GM18511 (cell line): ENCODE measurements at regions not wholly inside any gene's neighbourhood (a gene's known extent, or its start where the extent isn't known, plus 50 kb on each side); places are given as distances from the start of the nearest gene placed in this dataset.
A peak's percentile ranks its signal among the peaks of the same experiment; 100 is the strongest.
"Not testable (repeated sequence)": the region's sequence is repeated elsewhere in the genome, so short reads cannot be mapped to it uniquely, and the experiment has no call there.

Experiments
- ATAC-seq: cut with Tn5 transposase; IDR thresholded peaks from one replicate; pipeline ENCODE4 v1.9.1; 2021; ENCODE audit warnings: mild to moderate bottlenecking, moderate library complexity; ENCODE audit not compliant: unreplicated experiment

- ATAC-seq: no peak
Measured at GRCh38 chr16:14002416-14002990, 68.6 kb upstream of the MRTFB start.

- no peak for ATAC-seq
Measured at GRCh38 chr16:14003074-14003570, 68.0 kb upstream of the MRTFB start.

- no peak for ATAC-seq
Measured at GRCh38 chr16:14004031-14004728, 66.9 kb upstream of the MRTFB start.

- no peak for ATAC-seq
Measured at GRCh38 chr16:14004729-14005315, 66.3 kb upstream of the MRTFB start.

GRCh38 chr16:14005335-14005734 is 65.8 kb upstream of the MRTFB start:
- no peak for ATAC-seq

- peak; percentile 76 for ATAC-seq
Measured at GRCh38 chr16:14007450-14007849, 63.7 kb upstream of the MRTFB start.

GRCh38 chr16:14011001-14011400 is 60.1 kb upstream of the MRTFB start:
- ATAC-seq: no peak

GRCh38 chr16:14011846-14012245 is 59.3 kb upstream of the MRTFB start:
- no peak for ATAC-seq

GRCh38 chr16:14013145-14013570 is 58.0 kb upstream of the MRTFB start:
- ATAC-seq: no peak

- ATAC-seq: no peak
Measured at GRCh38 chr16:14013571-14014283, 57.4 kb upstream of the MRTFB start.

- ATAC-seq: no peak
Measured at GRCh38 chr16:14014284-14014625, 56.9 kb upstream of the MRTFB start.

- ATAC-seq: no peak
Measured at GRCh38 chr16:14015033-14015432, 56.1 kb upstream of the MRTFB start.

- ATAC-seq: no peak
Measured at GRCh38 chr16:14015461-14015860, 55.7 kb upstream of the MRTFB start.

GRCh38 chr16:14015948-14016347 is 55.2 kb upstream of the MRTFB start:
- ATAC-seq: no peak

GRCh38 chr16:14016362-14016761 is 54.8 kb upstream of the MRTFB start:
- ATAC-seq: not testable (repeated sequence)

- ATAC-seq: no peak
Measured at GRCh38 chr16:14017886-14018285, 53.2 kb upstream of the MRTFB start.

GRCh38 chr16:14018851-14019250 is 52.3 kb upstream of the MRTFB start:
- no peak for ATAC-seq

GRCh38 chr16:14020141-14020540 is 51.0 kb upstream of the MRTFB start:
- ATAC-seq: no peak
